Activated CD8-positive, alpha-beta memory T cell treated with anti-CD3 and anti-CD28 coated beads, Interleukin-2, amount 50 U/mL, for 24 hours (primary cell): ENCODE measurements at regions not wholly inside any gene's neighbourhood (a gene's known extent, or its start where the extent isn't known, plus 50 kb on each side); places are given as distances from the start of the nearest gene placed in this dataset.

Experiments used
- DNase-seq: peaks from one replicate; pipeline ENCODE4 v3.0.0-alpha.2; 2020; ENCODE audit errors: extremely low read depth

DNA sequence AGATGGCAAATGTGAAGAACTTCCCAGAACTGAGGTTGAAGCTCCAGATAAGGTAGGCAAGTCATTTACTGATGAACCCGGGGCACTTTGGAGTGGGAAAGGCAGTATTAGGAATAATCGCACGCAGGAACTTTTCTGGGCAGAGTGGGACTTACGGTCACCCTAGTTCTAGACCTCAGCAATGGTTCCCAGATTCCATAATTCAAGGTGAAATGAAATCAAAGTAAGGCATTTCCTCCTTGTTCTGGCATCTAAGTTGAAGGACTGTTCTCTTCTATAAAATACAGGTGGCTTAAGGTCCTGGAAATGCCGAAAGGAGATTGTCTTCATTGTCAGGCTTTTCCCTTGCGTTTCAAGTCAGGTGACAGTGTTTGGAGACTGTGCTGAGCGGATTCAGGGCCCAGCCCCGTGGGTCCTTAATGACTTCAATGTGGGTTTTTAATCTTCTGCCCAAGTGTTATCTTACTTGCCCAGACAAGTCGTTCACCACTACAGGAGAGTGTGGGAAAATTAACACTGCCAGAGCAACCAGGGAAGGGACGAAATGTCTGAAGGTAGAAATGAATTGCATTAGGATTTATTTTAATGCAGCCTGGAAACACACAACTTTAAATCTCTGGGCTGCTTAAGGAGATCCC lies 52.1 kb upstream of the STOX2 start:
- DNase-seq = no peak

DNA sequence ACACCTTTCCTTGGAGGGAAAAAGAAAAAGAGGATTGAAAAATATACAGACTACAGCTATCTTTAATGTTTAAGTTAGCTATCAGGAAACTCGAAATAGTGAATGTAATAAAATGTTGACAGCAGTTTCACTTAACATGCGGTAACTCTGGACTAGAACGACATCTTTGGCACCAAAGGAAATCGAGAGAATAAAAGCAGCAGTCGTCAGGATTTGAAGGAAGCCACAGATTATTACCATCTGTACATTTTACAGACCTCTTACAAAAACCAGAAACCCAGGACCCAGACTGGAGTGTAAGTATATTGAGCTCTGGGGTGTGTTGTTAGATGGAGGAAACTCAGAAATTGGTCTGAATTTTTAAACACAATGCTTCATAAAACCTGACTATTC lies 51.6 kb upstream of the STOX2 start:
- DNase-seq = no peak
